Naive thymus-derived CD8-positive, alpha-beta T cell (primary cell): ENCODE measurements at regions not wholly inside any gene's neighbourhood (a gene's known extent, or its start where the extent isn't known, plus 50 kb on each side); places are given as distances from the start of the nearest gene placed in this dataset.
A peak's percentile ranks its signal among the peaks of the same experiment; 100 is the strongest.

Experiments
- ATAC-seq, 2 donors: fragments of 150-1000 bp; cut with Tn5 transposase in 1 of 2; sonication (Bioruptor Pico), chemical (Tn5 transposase) in 1 of 2; 1 replicate in 1 of 2; 2 replicates in 1 of 2; pipeline ENCODE4 v1.10.0; 2021; ENCODE audit warnings: mild to moderate bottlenecking in 2 of 2, moderate library complexity in 2 of 2
- POLR2A ChIA-PET: fragments of 350-600 bp; sonication (Branson Sonifier 250); formaldehyde crosslinking; loops from one replicate; lab custom pipeline; 2021; ENCODE audit warnings: antibody characterized with exemption; lab: Charles Lee
- DNase-seq, 10 donors: peaks; one replicate each; pipeline versions ENCODE4 v3.0.0 to v3.0.0-alpha.2; 2020 to 2022
- H3K27ac Mint-ChIP-seq, 10 donors: one replicate each; pipeline ENCODE4 v1.8.0; 2020 to 2022; ENCODE audit warnings: mild to moderate bottlenecking in 10 of 10, mixed read lengths in 10 of 10, moderate library complexity in 4 of 10, inconsistent platforms in 1 of 10
- H3K27me3 Mint-ChIP-seq, 5 donors: one replicate each; pipeline ENCODE4 v1.8.0; 2021 to 2022; ENCODE audit warnings: mixed read lengths in 5 of 5
- H3K36me3 Mint-ChIP-seq, 3 donors: one replicate each; pipeline ENCODE4 v1.8.0; 2020 to 2022; ENCODE audit warnings: mixed read lengths in 3 of 3, mild to moderate bottlenecking in 2 of 3, inconsistent platforms in 1 of 3
- H3K4me1 Mint-ChIP-seq, 4 donors: one replicate each; pipeline ENCODE4 v1.8.0; 2021 to 2022; ENCODE audit warnings: mixed read lengths in 4 of 4
- H3K4me3 Mint-ChIP-seq, 10 donors: one replicate each; pipeline ENCODE4 v1.8.0; 2020 to 2022; ENCODE audit warnings: mild to moderate bottlenecking in 10 of 10, mixed read lengths in 10 of 10, moderate library complexity in 6 of 10, inconsistent platforms in 1 of 10
- H3K9me3 Mint-ChIP-seq, 9 donors: one replicate each; pipeline ENCODE4 v1.8.0; 2020 to 2022; ENCODE audit warnings: mixed read lengths in 9 of 9, mild to moderate bottlenecking in 3 of 9, inconsistent platforms in 1 of 9, moderate library complexity in 1 of 9

DNA sequence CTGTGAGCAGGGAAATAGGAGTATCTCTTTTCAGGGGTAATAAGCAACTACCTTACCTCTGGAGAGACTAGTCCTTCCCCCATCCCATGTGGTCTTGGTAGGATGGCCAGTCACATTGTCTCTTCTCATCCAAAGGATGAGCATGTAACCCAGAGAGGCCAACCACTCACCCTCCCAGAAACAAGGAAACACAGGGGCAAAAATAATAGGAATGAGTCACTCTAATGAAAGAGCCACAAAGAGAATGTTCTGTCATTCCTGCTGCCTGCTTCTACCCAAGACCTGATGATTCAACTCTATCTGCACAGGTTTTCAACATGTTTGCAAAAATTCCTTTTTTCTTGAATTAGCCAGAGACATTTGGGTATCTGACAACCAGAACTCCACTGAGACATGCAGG, 99.3 kb upstream of the NFE2L3 start:
- no peaks in the 10 kb centered on the region for H3K4me1 Mint-ChIP-seq
- DNase-seq = no peak
- peaks cover 19 to 52% (median 28%) of the 10 kb centered on the region in 5 donors for H3K27me3 Mint-ChIP-seq
- no peak overlapping the region for H3K27ac Mint-ChIP-seq
- POLR2A ChIA-PET = no interaction called here
- H3K36me3 Mint-ChIP-seq = peaks cover 0 to 16% (median 14%) of the 10 kb centered on the region in 3 donors
- no peak overlapping the region for H3K4me3 Mint-ChIP-seq
- ATAC-seq = no peak
- H3K9me3 Mint-ChIP-seq = peaks cover 0 to 25% (median 5%) of the 10 kb centered on the region in 9 donors

DNA sequence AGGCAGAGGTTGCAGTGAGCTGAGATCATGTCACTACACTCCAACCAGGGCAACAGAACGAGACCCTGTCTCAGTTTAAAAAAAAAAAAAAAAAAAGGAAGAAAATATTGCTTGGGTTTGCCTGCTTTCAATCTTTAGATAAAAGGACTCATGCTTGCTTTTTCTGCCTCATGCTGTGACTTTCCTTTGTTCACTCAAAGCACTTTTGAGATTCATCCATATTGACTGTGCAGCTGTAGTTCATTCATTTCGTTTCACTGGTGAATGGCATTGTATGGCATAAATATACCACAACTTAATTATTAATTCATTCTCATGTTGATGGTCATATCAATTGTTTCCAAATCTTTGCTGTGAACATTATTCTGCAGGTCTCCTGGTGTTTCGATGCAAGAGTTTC, 97.6 kb upstream of the NFE2L3 start:
- H3K9me3 Mint-ChIP-seq = peaks cover 0 to 25% (median 5%) of the 10 kb centered on the region in 9 donors
- H3K4me1 Mint-ChIP-seq = no peaks in the 10 kb centered on the region
- ATAC-seq (no peak), DNase-seq (no peak)
- H3K4me3 Mint-ChIP-seq = no peak overlapping the region
- peaks cover 0 to 16% (median 14%) of the 10 kb centered on the region in 3 donors for H3K36me3 Mint-ChIP-seq
- no peak overlapping the region for H3K27ac Mint-ChIP-seq
- peaks cover 17 to 61% (median 34%) of the 10 kb centered on the region in 5 donors for H3K27me3 Mint-ChIP-seq
- POLR2A ChIA-PET = no interaction called here

DNA sequence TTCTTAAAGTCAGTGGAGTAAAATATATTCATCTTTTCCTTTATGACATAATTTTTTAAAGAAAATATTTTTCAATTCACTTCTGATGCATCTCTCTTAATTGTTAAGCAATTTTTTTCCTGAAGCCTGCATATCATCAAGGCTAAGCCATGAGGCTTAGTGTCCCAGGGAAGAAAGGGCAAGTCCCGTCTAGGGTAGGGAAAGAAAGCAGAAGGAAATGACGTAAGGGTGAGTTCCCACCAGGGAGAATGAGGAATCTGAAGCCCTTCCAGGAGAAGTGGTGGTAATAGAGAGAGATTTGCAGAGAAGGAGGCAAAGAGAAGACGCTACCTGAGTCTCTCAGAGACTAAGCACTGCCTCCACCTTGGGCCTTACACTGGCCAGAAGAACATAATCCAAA, 96.8 kb upstream of the NFE2L3 start:
- Mint-ChIP-seq H3K4me1 (no peaks in the 10 kb centered on the region), H3K36me3 (peaks cover 0 to 16% (median 14%) of the 10 kb centered on the region in 3 donors), H3K4me3 (no peak overlapping the region), H3K9me3 (peaks cover 0 to 25% (median 5%) of the 10 kb centered on the region in 9 donors), H3K27me3 (peaks cover 15 to 55% (median 34%) of the 10 kb centered on the region in 5 donors), H3K27ac (no peak overlapping the region)
- DNase-seq (no peak), ATAC-seq (no peak)
- POLR2A ChIA-PET = no interaction called here

DNA sequence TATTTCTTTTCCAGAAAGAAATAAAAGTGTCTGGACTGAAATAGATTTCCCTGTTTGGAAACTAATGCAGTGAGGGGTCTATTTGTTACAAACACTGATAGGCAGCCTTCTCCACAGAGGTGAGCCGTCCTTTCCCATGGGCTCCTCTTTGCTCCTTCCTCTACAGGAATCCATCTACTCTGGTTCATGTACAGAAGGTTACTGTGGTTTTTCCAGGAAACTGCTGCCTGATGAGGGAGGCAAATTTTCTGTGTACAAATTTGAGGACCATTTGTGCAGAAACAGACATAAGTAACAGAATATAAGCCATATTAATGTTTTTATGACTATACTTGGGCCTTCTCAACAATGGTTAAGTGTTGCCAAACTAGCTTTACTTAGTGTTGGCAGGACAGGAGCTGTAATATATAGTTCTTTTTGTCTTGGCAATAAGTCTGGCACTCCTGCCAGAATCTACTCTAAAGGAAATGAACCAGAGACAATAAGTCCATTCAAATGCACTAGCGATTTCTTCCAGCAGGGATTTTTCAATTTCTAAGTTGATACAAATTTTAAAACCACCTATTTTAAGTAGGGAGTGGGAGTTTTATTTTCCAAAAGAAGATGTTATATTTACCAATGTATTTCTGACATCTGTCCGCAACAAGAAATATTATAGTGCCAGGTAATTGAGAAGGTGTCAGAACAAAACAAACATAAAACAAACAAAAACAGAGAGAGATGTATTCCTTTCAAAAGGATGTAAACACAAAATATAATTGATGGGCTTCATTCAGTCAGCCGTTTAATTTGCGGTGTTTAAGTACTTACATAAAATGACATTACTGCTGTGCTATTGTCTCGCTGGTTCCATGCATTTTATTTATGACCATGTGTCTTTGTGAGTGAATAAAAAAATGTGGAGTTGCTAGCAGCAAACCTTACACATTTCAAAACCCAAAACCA, 91.0 kb upstream of the NFE2L3 start:
- no peak overlapping the region for H3K4me3 Mint-ChIP-seq

DNA sequence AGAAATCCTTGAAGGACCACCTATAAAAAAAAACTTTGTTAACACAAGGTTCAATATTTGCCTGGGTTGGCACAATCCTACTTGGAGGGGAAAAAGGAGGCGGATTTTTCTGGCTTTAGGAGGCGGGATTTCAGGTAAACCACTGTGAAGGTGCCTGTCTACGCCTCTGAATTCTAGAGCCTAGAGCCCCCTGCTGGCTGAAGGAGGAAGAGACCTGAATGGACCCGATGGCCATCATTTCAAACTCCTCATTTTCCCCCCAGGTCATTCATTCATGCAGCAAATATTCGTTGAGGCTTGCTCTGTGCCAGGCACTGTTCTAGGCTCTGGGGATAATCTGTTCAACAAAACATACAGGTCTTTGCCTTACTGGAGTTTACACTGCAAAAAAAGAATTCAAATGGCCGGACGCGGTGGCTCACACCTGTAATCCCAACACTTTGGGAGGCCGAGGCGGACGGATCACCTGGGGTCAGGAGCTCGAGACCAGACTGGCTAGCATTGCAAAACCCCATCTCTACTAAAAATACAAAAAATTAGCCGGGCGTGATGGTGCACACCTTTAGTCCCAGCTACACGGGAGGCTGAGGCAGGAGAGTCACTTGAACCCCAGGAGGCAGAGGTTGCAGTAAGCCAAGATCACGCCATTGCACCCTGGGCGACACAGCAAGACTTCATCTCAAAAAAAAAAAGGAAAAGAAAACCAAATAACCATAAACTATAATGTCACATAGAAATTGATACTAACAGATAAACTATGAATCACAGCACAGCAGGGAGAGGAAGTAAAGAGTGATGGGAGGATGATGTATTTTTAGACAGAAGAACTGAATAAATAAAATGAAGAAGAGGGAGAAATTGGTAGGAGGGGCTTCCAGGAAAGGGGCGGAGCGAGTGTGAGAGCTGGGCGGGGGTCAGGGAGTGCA, 90.1 kb upstream of the NFE2L3 start:
- peak; percentile 78 to 95 for ATAC-seq
- H3K4me3 Mint-ChIP-seq = no peak overlapping the region
- peaks cover 0 to 2% (median 0%) of the 10 kb centered on the region in 4 donors for H3K4me1 Mint-ChIP-seq
- peak; percentile 46 to 84 (median 65) for DNase-seq
- no peaks in the 10 kb centered on the region for H3K36me3 Mint-ChIP-seq
- no peak overlapping the region for H3K27ac Mint-ChIP-seq
- peaks cover 10 to 41% (median 17%) of the 10 kb centered on the region in 5 donors for H3K27me3 Mint-ChIP-seq
- POLR2A ChIA-PET = interaction anchor here (1.5 kb wide), 1 partner anchor 169 kb away, joined by 7 read pairs; no protein-coding TSS in a partner anchor
- H3K9me3 Mint-ChIP-seq = no peaks in the 10 kb centered on the region

More for the DNA sequence above, 91.0 kb upstream of the NFE2L3 start:
- ATAC-seq (peak; percentile 8 to 11), DNase-seq (no peak)
- Mint-ChIP-seq H3K27me3 (peaks cover 10 to 44% (median 17%) of the 10 kb centered on the region in 5 donors), H3K9me3 (no peaks in the 10 kb centered on the region), H3K36me3 (no peaks in the 10 kb centered on the region), H3K4me1 (peaks cover 0 to 2% (median 0%) of the 10 kb centered on the region in 4 donors), H3K27ac (no peak overlapping the region)
- POLR2A ChIA-PET = interaction anchor here (1.2 kb wide), 2 partner anchors 167 to 168 kb away, joined by 3 to 4 read pairs; no protein-coding TSS in a partner anchor

DNA sequence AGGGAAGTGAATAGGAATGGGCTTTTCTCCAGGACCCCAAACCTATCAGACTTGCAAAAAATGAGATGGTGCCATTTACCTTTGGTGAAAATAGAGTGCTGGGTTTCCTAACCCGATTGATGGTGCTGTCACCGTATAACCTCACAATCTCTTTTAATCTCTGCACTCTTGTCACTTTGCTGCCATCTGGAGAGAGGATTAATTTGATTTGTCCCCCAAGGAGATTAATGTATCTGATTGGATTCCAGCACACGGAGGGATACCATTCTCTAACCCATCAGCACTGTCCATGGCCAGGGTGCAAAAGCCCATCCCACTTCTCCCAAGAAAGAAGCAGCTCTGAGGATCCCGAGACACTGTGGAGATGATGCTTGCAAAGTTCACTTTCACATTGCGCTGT, 86.3 kb upstream of the NFE2L3 start:
- ATAC-seq (no peak), DNase-seq (no peak)
- no peaks in the 10 kb centered on the region for H3K9me3 Mint-ChIP-seq
- H3K27ac Mint-ChIP-seq = no peak overlapping the region
- H3K4me1 Mint-ChIP-seq = peaks cover 0 to 2% (median 0%) of the 10 kb centered on the region in 4 donors
- H3K27me3 Mint-ChIP-seq = peaks cover 7 to 25% (median 13%) of the 10 kb centered on the region in 5 donors
- peaks cover 0 to 3% (median 0%) of the 10 kb centered on the region in 3 donors for H3K36me3 Mint-ChIP-seq
- POLR2A ChIA-PET = no interaction called here
- H3K4me3 Mint-ChIP-seq = no peak overlapping the region

DNA sequence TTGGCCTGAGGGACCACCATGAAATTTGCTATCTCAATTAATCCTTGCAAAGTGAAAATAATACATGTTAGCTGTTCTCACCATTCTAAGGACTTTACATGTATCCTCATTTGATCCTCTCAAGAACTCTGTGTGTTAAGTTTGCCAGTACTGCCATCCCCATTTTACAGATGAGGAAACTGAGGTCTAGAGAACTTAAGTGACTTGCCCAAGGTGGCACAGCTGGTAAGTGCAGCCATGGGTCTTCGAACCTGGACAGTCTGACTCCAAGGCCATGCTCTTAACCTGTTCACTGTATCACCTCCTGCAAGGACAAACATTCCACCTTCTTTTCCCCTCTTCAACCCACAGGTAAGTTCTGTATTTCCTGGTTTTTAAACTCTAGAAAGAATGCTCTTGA, 85.3 kb upstream of the NFE2L3 start:
- Mint-ChIP-seq H3K36me3 (peaks cover 0 to 3% (median 0%) of the 10 kb centered on the region in 3 donors), H3K4me1 (peaks cover 0 to 1% (median 0%) of the 10 kb centered on the region in 4 donors), H3K27ac (peak overlapping the region in 1 of 10 donors; percentile 27), H3K9me3 (no peaks in the 10 kb centered on the region), H3K27me3 (peaks cover 7 to 24% (median 13%) of the 10 kb centered on the region in 5 donors), H3K4me3 (no peak overlapping the region)
- no peak for DNase-seq
- ATAC-seq = no peak
- POLR2A ChIA-PET = no interaction called here

DNA sequence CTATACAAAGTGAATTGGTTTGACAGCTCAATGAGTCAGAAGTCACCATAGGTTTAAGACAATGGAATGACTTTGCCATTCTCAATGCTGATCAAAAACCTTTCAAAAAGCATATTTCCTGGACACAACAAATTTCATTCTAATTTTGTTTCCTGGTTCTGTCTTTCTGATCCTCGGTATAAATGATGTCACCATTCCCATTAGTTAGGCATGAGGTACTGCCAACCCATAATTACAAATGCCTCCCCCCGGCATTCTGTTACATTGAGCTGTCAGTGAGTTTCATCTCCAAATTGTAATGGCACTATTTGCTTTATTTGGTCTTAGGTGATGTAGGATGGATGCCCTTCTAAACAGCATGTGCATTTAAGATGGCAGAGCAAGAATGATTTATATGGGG, 81.7 kb upstream of the NFE2L3 start:
- DNase-seq (no peak), ATAC-seq (no peak)
- POLR2A ChIA-PET = interaction anchor here (0.5 kb wide), 1 partner anchor 231 kb away, joined by 4 read pairs; no protein-coding TSS in a partner anchor
- Mint-ChIP-seq H3K36me3 (peaks cover 0 to 3% (median 0%) of the 10 kb centered on the region in 3 donors), H3K9me3 (no peaks in the 10 kb centered on the region), H3K27ac (no peak overlapping the region), H3K27me3 (peaks cover 0 to 13% (median 5%) of the 10 kb centered on the region in 5 donors), H3K4me1 (no peaks in the 10 kb centered on the region), H3K4me3 (no peak overlapping the region)

DNA sequence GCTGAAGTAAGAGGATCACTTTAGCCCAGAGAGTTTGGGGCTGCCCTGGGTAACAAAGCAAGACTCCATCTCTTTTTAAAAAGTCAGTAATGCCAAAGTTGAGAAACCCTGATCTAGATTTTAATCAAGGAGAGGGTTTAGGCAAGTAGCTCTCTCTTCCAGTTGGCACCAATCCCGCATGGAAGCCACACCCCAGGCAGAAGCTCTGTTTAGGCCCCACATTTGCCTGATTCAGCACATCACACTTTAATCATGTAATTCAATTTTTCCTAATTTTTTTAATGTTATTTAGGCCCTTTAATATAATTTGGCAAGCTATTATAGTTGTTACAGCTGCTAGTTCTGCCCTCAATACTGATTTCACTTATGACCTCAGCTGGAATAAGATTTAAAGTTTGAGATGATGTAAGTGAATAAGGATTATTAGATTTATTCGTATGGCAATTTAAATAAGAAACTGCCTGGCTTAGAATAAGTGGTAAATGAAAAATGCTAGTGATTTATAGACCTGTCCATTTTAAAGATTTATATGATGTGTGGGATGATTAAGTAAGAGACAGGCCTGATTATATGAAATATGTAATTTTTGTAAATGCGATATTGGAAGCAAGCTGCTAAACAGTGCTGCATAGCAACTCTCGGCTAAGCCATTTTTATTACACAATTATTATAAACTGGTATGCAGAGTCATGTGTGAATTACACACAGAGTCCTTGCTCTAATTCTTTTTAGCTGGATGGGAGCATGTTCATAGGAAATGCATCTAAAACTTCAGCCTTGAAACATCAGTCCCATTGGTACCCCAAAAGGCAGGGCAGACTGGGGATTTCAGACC, 80.2 kb upstream of the NFE2L3 start:
- H3K36me3 Mint-ChIP-seq = peaks cover 0 to 3% (median 0%) of the 10 kb centered on the region in 3 donors
- DNase-seq = no peak
- no peaks in the 10 kb centered on the region for H3K4me1 Mint-ChIP-seq
- peaks cover 5 to 16% (median 7%) of the 10 kb centered on the region in 5 donors for H3K27me3 Mint-ChIP-seq
- no peak overlapping the region for H3K27ac Mint-ChIP-seq
- POLR2A ChIA-PET = no interaction called here
- no peak overlapping the region for H3K4me3 Mint-ChIP-seq
- ATAC-seq = no peak
- H3K9me3 Mint-ChIP-seq = no peaks in the 10 kb centered on the region

DNA sequence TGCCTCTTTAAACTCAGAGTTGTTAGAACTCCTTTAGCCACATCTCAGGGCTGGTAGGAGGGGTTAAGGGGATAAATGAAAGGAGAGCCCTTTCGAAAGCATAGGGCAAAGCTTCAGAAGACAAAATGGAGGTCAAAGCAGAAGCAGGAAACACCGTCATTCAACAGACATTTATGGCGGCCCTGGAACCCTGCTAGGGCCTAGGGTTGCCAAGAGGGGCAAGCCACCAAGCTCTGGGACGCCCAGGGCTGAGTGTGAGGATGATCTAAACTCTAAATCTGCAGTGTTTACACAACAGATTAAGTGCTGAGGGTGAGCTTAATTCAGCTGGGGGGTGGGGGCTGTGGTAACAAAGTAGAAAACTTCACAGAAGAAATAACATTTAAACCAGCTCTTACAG, 79.0 kb upstream of the NFE2L3 start:
- POLR2A ChIA-PET = no interaction called here
- no peak overlapping the region for H3K27ac Mint-ChIP-seq
- H3K27me3 Mint-ChIP-seq = peaks cover 5 to 16% (median 7%) of the 10 kb centered on the region in 5 donors
- ATAC-seq (no peak), DNase-seq (no peak)
- no peak overlapping the region for H3K4me3 Mint-ChIP-seq
- H3K4me1 Mint-ChIP-seq = no peaks in the 10 kb centered on the region
- H3K9me3 Mint-ChIP-seq = no peaks in the 10 kb centered on the region
- H3K36me3 Mint-ChIP-seq = peaks cover 0 to 3% (median 0%) of the 10 kb centered on the region in 3 donors

DNA sequence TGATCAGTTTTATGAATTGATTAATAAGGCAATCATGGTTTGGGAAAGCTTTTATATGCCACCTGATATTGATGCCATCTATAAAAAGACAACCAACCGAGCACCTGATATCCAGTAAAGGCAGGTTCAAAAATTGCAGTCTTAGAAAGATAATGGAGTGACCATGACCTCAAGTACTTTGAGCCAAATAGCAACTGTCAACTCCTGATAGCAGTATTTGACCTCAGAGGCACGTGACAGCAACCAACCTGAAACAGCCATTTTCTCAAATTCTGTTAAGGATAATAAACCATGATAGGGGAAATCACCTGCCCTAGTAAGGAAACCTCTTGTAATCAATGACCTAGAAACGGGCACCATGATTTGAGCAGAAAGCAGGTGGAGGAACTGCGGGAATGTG, 77.1 kb upstream of the NFE2L3 start:
- Mint-ChIP-seq H3K27ac (no peak overlapping the region), H3K4me3 (no peak overlapping the region), H3K9me3 (no peaks in the 10 kb centered on the region), H3K4me1 (peaks cover 0 to 10% (median 8%) of the 10 kb centered on the region in 4 donors), H3K36me3 (no peaks in the 10 kb centered on the region), H3K27me3 (peaks cover 5 to 26% (median 9%) of the 10 kb centered on the region in 5 donors)
- ATAC-seq (no peak), DNase-seq (no peak)
- POLR2A ChIA-PET = no interaction called here

DNA sequence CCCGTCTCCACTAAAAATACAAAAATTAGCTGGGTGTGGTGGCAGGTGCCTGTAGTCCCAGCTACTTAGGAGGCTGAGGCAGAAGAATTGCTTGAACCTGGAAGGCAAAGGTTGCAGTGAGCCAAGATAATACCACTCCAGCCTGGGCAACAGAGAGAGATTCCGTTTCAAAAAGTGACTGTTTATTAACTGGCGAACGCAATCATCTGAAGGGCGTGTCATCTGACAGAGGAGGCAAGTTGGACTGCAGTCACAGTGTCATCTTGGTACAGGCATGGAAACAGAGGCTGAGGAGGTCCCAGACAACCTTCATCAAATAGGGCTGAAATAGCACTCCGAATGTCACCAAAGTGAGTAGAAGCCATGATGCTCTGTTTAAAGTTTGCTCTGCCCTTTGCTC, 75.3 kb upstream of the NFE2L3 start:
- H3K27me3 Mint-ChIP-seq = peaks cover 6 to 33% (median 9%) of the 10 kb centered on the region in 5 donors
- no peak for ATAC-seq

More for the DNA sequence above, 75.3 kb upstream of the NFE2L3 start:
- no peak overlapping the region for H3K4me3 Mint-ChIP-seq
- POLR2A ChIA-PET = no interaction called here
- DNase-seq = no peak
- H3K9me3 Mint-ChIP-seq = no peaks in the 10 kb centered on the region
- H3K27ac Mint-ChIP-seq = no peak overlapping the region
- no peaks in the 10 kb centered on the region for H3K36me3 Mint-ChIP-seq
- peaks cover 0 to 10% (median 8%) of the 10 kb centered on the region in 4 donors for H3K4me1 Mint-ChIP-seq
